ENCODE measurements at regions not wholly inside any gene's neighbourhood (a gene's known extent, or its start where the extent isn't known, plus 50 kb on each side); places are given as distances from the start of the nearest gene placed in this dataset.

DNA sequence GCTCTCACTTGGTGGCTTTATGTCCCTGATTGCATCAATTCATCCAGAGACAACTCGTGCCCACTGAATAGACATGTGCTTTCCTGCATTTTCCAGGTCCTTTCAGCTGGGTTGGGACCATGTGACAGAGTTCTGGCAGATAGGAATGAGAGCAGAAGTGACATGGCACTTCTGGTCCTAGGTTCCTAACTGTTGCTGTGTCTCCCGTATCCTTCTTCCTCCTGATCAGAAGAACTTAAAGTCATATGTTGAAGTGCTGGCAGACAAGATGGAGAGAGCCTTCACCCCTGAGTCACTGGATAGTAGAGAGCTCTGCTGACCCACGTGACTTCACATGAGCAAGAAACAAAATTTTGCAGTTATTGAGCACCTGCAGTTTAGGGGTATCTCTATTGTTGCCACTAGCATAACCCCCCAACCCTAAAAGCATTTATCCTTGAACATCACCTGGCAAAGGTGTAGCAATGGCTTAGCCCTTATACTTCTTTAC is 80.0 kb downstream of the NREP start:
- no peak for DNase-seq

DNA sequence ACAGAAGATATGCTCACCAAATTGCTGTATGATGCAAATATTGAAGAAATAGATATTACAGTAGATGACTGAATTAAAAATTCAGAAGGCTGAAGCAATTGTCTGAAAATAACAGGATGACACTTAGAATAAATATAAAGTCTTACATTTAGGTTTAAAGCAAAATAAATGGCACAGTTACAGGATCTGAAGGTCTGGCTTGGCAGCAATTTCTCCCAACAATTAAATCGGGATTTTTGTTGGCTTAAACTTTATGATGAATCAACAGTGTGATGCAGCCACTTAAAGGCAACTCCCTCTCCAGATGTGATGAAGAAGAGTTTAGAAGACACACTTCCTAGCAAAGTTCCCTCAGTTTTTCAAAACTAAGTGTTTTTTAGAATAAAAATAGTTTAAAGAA is 80.5 kb downstream of the NREP start:
- DNase-seq = no peak

- DNase-seq = no peak
Measured at GRCh38 chr5:111675201-111675934, 81.6 kb downstream of the NREP start.

- no peak for DNase-seq
Measured at GRCh38 chr5:111673891-111674626, 82.9 kb downstream of the NREP start.

- no peak for DNase-seq
Measured at GRCh38 chr5:111672099-111672498, 84.9 kb downstream of the NREP start.

- no peak for DNase-seq
Measured at GRCh38 chr5:111670826-111671492, 86.0 kb downstream of the NREP start.

GRCh38 chr5:111668477-111669414 is 88.2 kb downstream of the NREP start:
- no peak for DNase-seq

DNA sequence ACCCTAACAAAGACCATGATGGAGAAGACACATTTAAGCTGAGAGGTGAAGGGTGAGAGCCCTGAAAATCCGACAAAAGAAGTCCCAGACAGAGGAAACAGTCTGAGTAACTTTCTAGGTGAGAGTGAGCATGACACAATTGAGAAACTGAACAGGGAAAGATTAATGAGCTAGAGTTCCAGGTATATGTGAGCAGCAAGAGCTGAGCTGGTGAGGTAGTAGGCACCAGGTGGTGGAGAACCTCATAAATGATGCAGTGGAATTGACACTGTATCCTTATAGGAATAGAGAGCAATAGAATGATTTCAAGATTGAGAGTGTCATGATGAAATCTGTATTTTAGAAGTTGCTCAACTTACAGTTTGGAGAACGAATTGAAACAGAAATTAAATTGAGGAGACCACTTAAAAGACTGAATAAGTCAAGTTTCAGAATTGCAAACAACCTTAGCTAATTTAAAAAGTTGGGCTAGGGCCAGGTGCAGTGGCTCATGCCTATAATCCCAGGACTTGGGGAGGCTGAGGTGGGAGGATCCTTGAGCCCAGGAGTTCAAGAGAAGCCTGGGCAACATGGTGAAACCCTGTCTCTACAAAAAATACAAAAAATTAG is 89.8 kb downstream of the NREP start:
- DNase-seq = no peak

DNA sequence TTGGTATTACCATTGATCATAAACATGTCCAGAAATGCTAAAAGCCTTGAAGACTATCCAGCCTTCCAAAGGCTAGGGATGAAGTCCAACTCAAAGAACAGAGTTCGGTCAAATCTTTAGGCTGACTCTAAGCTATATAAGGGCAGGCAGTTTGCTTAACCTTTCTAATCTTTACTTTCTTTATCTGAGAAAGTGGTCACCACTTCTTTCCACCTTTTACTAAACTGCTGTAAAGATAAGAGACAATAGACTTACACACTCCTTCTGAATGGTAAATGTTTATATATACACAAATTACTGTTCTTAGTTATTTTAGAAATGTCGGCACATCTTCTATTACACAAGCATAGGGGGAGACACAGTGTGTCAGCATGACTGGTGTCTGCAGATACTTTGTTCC is 100.4 kb downstream of the NREP start:
- DNase-seq = no peak

- DNase-seq = no peak
Measured at GRCh38 chr5:111655169-111655924, 101.6 kb downstream of the NREP start.

- no peak for DNase-seq
Measured at GRCh38 chr5:111653408-111653807, 103.6 kb downstream of the NREP start.

DNA sequence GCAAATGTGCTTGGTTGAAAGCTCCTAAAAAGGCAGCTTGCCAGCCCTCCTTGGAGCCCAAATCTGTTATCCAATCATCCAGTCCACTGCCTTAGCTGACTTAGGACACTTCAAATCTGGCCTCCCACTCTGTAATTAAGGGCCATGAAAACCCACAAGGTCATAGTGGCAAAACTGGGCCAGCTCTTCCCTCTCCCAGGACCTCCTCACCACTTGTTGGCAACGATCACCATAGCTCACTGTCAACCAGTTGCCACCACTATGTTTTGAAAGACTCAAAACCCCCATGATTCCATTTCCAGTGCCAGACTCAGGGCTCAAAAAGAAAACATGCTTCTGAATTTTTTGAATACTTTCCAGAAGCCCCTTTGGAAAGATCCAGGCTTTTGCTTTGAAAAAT is 107.5 kb downstream of the NREP start:
- no peak for DNase-seq

DNA sequence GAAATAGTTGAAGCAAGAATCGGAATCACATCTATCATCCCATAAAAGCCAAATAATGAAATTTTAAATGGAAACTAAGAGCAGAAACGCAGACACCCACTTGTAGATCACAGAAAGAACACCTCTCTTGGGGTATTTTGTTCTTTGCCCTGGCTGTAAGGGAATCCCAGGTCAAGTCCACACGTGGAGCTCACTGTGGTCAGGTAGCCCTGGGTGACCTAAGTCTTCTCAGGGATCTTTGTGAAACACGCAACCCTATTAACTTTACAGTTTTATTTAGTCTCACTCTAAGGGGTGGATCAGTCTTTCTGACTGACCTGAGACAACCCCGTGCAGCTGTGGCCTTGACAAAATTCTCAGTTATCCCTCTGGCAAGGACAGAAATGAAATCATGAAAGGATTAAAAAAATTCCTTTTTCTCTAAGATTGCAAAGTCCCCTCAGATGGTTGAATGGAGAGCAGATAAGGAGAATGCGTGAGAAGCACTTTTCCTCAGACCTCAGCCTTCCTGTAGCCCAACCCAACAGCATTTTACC is 111.6 kb downstream of the NREP start:
- no peak for DNase-seq

DNA sequence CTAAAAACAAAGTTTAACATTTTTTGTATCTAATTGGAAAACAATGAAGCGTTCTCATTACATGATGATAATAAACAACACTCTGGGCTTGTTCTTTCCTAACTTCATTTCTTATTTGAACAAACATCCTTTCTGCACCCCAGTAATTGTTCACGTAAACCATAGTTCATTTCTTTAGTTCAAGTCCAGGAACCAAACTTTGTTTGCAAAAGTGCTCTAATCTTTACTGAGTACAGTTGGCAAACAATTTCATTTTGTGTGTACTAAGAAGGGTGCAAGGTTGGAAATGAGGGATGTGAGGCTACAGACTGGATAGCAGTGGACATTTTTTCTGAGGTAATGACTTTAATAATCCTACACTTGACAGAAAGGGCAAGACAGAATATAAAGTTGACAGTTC is 113.5 kb downstream of the NREP start:
- DNase-seq = no peak

DNA sequence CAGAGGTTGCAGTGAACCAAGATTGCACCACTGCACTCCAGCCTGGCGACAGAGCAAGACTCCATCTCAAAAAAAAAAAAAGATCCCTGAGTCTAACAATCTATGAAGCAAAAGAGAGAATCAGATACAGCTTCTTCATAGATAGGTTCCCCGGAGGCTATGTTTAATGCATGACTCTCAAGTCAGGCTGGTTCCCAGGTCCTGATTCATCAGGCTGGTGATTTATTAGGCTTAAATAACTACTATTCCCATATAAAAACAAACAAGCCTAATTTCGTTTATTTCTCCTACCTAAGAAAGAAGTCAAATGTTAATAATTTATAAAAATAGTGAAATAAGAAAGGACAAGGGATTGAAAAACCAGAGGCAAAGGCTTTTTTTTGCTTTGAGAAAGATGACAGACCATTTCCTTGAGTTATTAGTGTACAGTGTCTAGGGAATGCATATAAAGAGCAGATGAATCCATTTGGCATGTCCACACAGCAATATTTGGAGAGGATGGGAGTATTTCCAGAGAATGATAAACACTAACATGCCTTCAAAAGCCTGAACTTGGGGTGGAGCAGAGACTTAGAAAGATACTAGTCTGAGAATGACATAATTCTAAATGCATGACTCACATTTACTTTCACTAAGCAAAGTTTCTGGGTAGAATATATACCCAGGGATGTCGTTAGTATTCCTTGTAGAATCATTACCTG is 115.3 kb downstream of the NREP start:
- no peak for DNase-seq

DNA sequence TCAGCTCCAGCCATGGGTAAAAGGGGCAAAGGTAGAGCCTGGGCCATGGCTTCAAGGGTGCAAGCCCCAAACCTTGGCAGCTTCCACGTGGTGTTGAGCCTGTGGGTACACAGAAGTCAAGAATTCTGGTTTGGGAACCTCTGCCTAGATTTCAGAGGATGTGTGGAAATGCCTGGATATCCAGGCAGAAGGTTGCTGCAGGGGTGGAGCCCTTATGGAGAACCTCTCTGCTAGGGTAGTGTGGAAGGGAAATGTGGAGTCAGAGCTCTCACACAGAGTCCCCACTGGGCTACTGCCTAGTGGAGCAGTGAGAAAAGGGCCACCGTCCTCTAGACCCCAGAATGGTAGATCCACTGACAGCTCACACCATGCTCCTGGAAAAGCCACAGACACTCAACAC is 117.1 kb downstream of the NREP start:
- no peak for DNase-seq

DNA sequence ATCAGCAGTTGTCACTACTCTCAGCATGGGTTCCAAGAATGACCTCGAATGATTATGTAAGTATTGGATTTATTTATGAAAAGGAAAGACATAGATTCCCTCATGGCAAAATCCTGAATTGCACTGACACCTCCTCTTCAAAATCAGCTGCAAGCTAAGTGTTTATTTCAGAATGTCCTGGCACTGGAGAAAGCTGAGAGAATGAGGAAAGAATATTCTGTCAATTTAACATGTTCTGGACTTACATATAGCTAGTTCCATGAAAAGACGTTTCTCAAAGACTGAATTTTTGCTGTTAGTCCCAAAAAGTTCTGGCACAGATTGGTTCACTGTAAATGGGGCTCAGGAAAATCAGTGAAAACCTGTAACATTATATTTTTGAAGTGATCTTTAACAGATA is 120.3 kb downstream of the NREP start:
- no peak for DNase-seq

DNA sequence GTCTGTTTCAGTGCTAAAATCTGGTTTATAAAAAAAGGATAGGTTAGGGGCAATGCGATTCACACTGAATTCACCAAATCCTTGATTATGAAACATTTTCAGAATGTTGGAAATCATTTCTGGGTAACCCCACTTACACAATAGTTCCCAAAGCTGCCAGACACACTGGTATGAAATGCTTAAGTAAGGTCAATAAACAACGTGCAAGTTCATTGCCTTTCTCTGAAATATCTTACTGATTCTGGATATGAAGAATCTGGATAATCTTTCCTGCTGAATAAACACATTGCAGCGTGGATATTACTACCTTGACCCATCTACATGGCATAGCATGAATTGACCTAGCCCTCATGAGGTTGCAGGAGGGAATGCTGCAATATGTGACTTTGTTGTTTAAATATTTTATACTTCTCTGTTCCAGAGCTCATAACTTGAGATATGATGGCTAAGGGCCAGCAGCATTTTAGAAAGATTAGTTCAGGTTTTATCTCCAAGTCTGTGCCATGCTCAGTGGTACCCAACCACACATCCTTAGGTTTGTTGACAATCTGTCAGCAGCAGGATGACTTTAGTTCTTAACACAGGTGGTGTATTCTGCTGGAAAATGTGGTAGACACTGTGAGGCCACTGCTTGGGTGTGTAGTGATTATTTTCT is 121.0 kb downstream of the NREP start:
- no peak for DNase-seq
